Hepatocyte (in vitro differentiated cells): ENCODE measurements at regions not wholly inside any gene's neighbourhood (a gene's known extent, or its start where the extent isn't known, plus 50 kb on each side); places are given as distances from the start of the nearest gene placed in this dataset.

Experiments used
- DNase-seq: peaks from one replicate; pipeline ENCODE4 v3.0.0-alpha.2; 2016; ENCODE audit warnings: low spot score
- H2AFZ ChIP-seq: fragments of 200-600 bp; sonication (generic); 2 replicates; pipeline ENCODE4 v1.6.0; 2016; ENCODE audit warnings: antibody characterized with exemption, mild to moderate bottlenecking
- H3K27ac ChIP-seq: fragments of 200-600 bp; sonication (generic); 2 replicates; pipeline ENCODE4 v1.5.1; 2016; ENCODE audit warnings: mild to moderate bottlenecking
- H3K27me3 ChIP-seq: fragments of 200-600 bp; sonication (generic); 2 replicates; pipeline ENCODE4 v1.6.1; 2016
- H3K36me3 ChIP-seq: fragments of 200-600 bp; sonication (generic); replicated peaks from 2 replicates; pipeline ENCODE4 v1.5.1; 2016; ENCODE audit warnings: low read depth; ENCODE audit not compliant: insufficient read depth
- H3K4me1 ChIP-seq: fragments of 200-600 bp; sonication (generic); 2 replicates; pipeline ENCODE4 v1.5.1; 2016; ENCODE audit warnings: mild to moderate bottlenecking, moderate library complexity; ENCODE audit not compliant: insufficient read depth
- H3K4me2 ChIP-seq: fragments of 200-600 bp; sonication (generic); 2 replicates; pipeline ENCODE4 v1.6.0; 2016
- H3K4me3 ChIP-seq: fragments of 200-600 bp; sonication (generic); 2 replicates; pipeline ENCODE4 v1.5.1; 2016; ENCODE audit warnings: mild to moderate bottlenecking
- H3K79me2 ChIP-seq: fragments of 200-600 bp; sonication (generic); 2 replicates; pipeline ENCODE4 v1.6.0; 2017; ENCODE audit warnings: mild to moderate bottlenecking
- H3K9me2 ChIP-seq: fragments of 200-600 bp; sonication (generic); replicated peaks from 2 replicates; pipeline ENCODE4 v1.6.0; 2017; ENCODE audit warnings: mild to moderate bottlenecking; ENCODE audit not compliant: insufficient read depth
- H3K9me3 ChIP-seq: fragments of 200-600 bp; sonication (generic); 2 replicates; pipeline ENCODE4 v1.5.1; 2016; ENCODE audit warnings: low read depth, mild to moderate bottlenecking
- H4K20me1 ChIP-seq: fragments of 200-600 bp; sonication (generic); 2 replicates; pipeline ENCODE4 v1.6.0; 2016; ENCODE audit warnings: mild to moderate bottlenecking; ENCODE audit not compliant: insufficient read depth, poor library complexity, severe bottlenecking
- EZH2 ChIP-seq: fragments of 200-600 bp; sonication (generic); IDR thresholded peaks from 2 replicates; pipeline ENCODE4 v1.6.1; 2016; ENCODE audit warnings: antibody characterized with exemption, mild to moderate bottlenecking, borderline replicate concordance
- EZH2phosphoT487 ChIP-seq: fragments of 200-600 bp; sonication (generic); IDR thresholded peaks from one replicate; pipeline ENCODE4 v1.6.1; 2018; ENCODE audit warnings: antibody characterized with exemption, mild to moderate bottlenecking, low read depth, moderate library complexity; ENCODE audit not compliant: unreplicated experiment, severe bottlenecking
- WGBS: methylation state at CpG from one replicate; pipeline ENCODE4 v1.1.6; 2016; ENCODE audit warnings: low lambda C conversion rate; ENCODE audit errors: missing lambda C conversion rate; 5-methylcytosine and 5-hydroxymethylcytosine counted together
- TF ChIP-seq, protein P1 (sequence below): fragments of 200-600 bp; sonication (generic); IDR thresholded peaks from 2 replicates; pipeline ENCODE4 v1.5.1; 2016; ENCODE audit warnings: antibody characterized with exemption, mild to moderate bottlenecking; ENCODE audit not compliant: poor library complexity

DNA sequence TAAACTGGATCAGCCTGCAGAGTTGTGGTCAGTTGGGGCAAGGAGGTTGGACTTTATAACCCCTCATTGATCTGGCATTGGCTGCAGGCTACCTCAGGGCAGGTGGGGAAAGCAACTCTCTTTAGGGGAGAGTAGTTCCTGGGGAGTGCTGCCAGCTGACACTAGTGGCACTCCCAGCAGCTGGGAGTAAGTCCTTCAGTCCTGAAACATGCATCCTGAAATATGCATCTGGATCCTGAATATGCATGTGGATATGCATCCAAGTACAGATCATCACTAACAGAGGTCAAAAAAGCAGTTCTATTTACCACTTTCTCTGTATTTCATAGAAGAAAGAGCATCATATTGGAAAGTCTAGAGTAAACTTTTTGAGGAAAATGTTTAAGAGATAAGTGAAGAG is 350.8 kb downstream of the EPM2A start:
- Histone ChIP-seq H3K4me3 (no peak overlapping the region), H3K27me3 (no peaks in the 10 kb centered on the region), H3K4me1 (no peaks in the 10 kb centered on the region), H3K36me3 (no peaks in the 10 kb centered on the region), H2AFZ (no peak overlapping the region), H3K79me2 (no peaks in the 10 kb centered on the region), H4K20me1 (no peaks in the 10 kb centered on the region), H3K9me3 (no peaks in the 10 kb centered on the region), H3K9me2 (no peaks in the 10 kb centered on the region), H3K27ac (no peak overlapping the region), H3K4me2 (no peak overlapping the region)
- TF ChIP-seq EZH2phosphoT487 (no peak), EZH2 (no peak)
- TF ChIP-seq, protein P1, sequence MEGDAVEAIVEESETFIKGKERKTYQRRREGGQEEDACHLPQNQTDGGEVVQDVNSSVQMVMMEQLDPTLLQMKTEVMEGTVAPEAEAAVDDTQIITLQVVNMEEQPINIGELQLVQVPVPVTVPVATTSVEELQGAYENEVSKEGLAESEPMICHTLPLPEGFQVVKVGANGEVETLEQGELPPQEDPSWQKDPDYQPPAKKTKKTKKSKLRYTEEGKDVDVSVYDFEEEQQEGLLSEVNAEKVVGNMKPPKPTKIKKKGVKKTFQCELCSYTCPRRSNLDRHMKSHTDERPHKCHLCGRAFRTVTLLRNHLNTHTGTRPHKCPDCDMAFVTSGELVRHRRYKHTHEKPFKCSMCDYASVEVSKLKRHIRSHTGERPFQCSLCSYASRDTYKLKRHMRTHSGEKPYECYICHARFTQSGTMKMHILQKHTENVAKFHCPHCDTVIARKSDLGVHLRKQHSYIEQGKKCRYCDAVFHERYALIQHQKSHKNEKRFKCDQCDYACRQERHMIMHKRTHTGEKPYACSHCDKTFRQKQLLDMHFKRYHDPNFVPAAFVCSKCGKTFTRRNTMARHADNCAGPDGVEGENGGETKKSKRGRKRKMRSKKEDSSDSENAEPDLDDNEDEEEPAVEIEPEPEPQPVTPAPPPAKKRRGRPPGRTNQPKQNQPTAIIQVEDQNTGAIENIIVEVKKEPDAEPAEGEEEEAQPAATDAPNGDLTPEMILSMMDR, result no peak
- no peak for DNase-seq

DNA sequence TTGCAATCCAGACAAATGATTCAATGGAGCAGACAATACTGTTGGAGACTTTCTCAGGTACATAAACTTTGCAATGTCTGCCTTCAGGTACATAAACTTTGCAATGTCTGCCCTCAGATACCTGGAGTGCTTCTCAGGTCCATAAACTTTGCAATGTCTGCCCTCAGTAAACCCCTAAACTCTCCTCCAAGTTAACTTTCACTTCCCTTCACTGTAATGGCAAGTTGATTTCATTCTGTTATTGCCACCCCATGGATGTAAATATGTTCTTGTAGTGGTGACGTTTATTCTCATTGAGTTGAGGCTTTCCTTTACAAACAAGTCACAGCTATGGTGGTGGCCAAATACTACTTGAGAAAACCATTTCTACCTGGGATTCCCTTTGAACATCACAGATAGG is 338.8 kb downstream of the EPM2A start:
- WGBS, result 96% methylated on average over 1 of the region's 1 CpG
- no peak overlapping the region for H2AFZ ChIP-seq
- TF ChIP-seq EZH2 (no peak), EZH2phosphoT487 (no peak)
- TF ChIP-seq, protein P1, result no peak

DNA sequence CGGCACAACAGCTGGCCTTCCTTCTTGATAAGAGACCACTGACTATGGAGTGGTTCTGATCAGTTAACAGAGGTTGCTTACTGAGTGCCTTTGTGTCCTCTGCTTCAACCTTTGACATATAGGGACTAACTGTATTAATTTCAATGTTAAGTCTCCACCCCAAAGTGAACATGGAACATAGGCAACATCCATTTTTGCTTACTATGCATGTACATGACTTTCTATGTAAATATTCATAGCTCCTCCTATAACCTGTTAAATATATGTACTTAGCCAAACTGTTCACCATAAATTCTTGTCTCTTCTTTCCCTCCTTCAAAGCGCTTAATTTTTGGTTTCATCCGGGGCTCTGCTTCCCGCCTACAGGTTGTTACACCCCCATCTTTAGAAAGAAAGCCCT is 334.8 kb downstream of the EPM2A start:
- H3K4me2 ChIP-seq, result no peak overlapping the region
- TF ChIP-seq, protein P1, result no peak
- TF ChIP-seq EZH2phosphoT487 (no peak), EZH2 (no peak)

More for the DNA sequence above, 338.8 kb downstream of the EPM2A start:
- H3K27me3 ChIP-seq, result no peaks in the 10 kb centered on the region
- no peaks in the 10 kb centered on the region for H3K79me2 ChIP-seq
- H3K4me2 ChIP-seq, result no peak overlapping the region
- no peaks in the 10 kb centered on the region for H3K9me3 ChIP-seq
- H3K36me3 ChIP-seq, result no peaks in the 10 kb centered on the region
- H3K27ac ChIP-seq, result no peak overlapping the region
- H4K20me1 ChIP-seq, result no peaks in the 10 kb centered on the region
- no peaks in the 10 kb centered on the region for H3K9me2 ChIP-seq
- no peaks in the 10 kb centered on the region for H3K4me1 ChIP-seq
- no peak for DNase-seq
- no peak overlapping the region for H3K4me3 ChIP-seq

DNA sequence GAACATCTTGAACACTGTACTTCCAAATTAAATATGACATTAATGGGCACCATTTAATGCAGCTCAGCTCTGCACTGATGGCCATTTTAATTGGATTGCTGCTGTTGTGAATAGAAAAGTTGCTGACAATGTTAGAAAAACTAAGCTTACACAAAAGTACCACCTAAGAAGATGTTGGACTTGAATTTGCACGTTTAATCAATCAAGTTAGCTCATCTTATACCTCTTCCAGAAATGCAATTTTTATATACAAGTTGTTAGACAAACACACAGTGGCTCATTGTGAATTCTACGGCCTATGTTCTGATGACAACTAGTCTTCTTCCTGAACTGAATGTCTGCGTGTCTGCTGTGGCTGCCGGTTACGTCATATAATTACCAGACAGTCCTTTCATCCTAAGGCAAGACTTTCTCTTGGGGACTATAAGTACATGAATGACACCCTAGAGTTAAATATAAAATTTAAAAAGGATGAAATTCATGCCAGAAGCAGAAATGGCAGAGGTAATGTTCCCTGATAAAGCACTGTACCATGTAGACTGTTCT is 330.2 kb downstream of the EPM2A start:
- no peaks in the 10 kb centered on the region for H3K9me3 ChIP-seq
- TF ChIP-seq EZH2phosphoT487 (no peak), EZH2 (no peak)
- TF ChIP-seq, protein P1, result no peak
- no peak overlapping the region for H3K4me2 ChIP-seq
- H3K79me2 ChIP-seq, result no peaks in the 10 kb centered on the region
- no peaks in the 10 kb centered on the region for H3K4me1 ChIP-seq
- no peak overlapping the region for H3K4me3 ChIP-seq
- 79% methylated on average over 5 of the region's 5 CpGs for WGBS
- H2AFZ ChIP-seq, result no peak overlapping the region
- H3K36me3 ChIP-seq, result no peaks in the 10 kb centered on the region
- DNase-seq, result no peak
- no peaks in the 10 kb centered on the region for H4K20me1 ChIP-seq
- no peak overlapping the region for H3K27ac ChIP-seq
- H3K9me2 ChIP-seq, result no peaks in the 10 kb centered on the region
- H3K27me3 ChIP-seq, result no peaks in the 10 kb centered on the region

More for the DNA sequence above, 334.8 kb downstream of the EPM2A start:
- Histone ChIP-seq H3K9me3 (no peaks in the 10 kb centered on the region), H3K27me3 (no peaks in the 10 kb centered on the region), H3K36me3 (no peaks in the 10 kb centered on the region), H3K4me1 (no peaks in the 10 kb centered on the region), H4K20me1 (no peaks in the 10 kb centered on the region), H3K79me2 (no peaks in the 10 kb centered on the region), H3K4me3 (no peak overlapping the region), H3K9me2 (no peaks in the 10 kb centered on the region), H2AFZ (no peak overlapping the region), H3K27ac (no peak overlapping the region)
- DNase-seq, result no peak
- WGBS, result 78% methylated on average over 4 of the region's 4 CpGs
